K562 (cell line): ENCODE measurements at regions not wholly inside any gene's neighbourhood (a gene's known extent, or its start where the extent isn't known, plus 50 kb on each side); places are given as distances from the start of the nearest gene placed in this dataset.

Experiments used
- HNRNPL ChIP-seq: fragments of 200-400 bp; formaldehyde crosslinking; IDR thresholded peaks from 2 replicates; pipeline ENCODE4 v1.6.1; 2017; ENCODE audit warnings: low read depth, mild to moderate bottlenecking, low read length
- MED1 ChIP-seq: sonication (generic); formaldehyde crosslinking; IDR thresholded peaks from 2 replicates; pipeline ENCODE4 v1.8.1; 2023; ENCODE audit warnings: missing genetic modification reagents, borderline replicate concordance
- POLR2A ChIP-seq: fragments of 450-650 bp; conservative IDR thresholded peaks from 2 replicates; pipeline ENCODE4 v1.6.1; 2016
- TF ChIP-seq, protein P1 (sequence below), 2 experiments: fragments of 450-650 bp in 1 of 2; IDR thresholded peaks; 2 replicates each; pipeline ENCODE4 v1.6.1; 2011 to 2017; ENCODE audit warnings: low read depth in 2 of 2, antibody characterized with exemption in 1 of 2, borderline replicate concordance in 1 of 2, low read length in 1 of 2, mild to moderate bottlenecking in 1 of 2, mixed read lengths in 1 of 2; ENCODE audit not compliant: control insufficient read depth in 1 of 2

DNA sequence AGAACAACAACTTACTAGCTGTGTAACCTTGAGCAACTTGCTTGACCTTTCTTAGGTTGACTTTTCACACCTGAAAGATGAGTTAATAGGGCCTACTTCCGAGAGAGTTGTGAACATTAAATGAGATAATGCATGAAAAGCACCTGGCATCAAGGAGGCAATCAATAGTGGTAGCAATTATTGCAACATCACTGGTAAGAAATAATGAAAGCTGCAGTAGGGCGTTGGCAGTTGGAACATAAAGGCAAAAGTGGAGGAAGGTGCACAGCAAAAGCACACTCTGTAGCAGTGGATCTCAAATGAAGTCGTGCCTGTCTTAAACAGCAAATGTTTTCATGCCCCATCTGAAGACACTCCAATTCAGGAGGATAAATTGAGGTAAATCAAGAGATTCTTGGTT is 178.9 kb upstream of the VRK2 start:
- TF ChIP-seq MED1 (CRISPR knock-in tag) (no peak), HNRNPL (no peak), POLR2A (no peak)
- TF ChIP-seq, protein P1, sequence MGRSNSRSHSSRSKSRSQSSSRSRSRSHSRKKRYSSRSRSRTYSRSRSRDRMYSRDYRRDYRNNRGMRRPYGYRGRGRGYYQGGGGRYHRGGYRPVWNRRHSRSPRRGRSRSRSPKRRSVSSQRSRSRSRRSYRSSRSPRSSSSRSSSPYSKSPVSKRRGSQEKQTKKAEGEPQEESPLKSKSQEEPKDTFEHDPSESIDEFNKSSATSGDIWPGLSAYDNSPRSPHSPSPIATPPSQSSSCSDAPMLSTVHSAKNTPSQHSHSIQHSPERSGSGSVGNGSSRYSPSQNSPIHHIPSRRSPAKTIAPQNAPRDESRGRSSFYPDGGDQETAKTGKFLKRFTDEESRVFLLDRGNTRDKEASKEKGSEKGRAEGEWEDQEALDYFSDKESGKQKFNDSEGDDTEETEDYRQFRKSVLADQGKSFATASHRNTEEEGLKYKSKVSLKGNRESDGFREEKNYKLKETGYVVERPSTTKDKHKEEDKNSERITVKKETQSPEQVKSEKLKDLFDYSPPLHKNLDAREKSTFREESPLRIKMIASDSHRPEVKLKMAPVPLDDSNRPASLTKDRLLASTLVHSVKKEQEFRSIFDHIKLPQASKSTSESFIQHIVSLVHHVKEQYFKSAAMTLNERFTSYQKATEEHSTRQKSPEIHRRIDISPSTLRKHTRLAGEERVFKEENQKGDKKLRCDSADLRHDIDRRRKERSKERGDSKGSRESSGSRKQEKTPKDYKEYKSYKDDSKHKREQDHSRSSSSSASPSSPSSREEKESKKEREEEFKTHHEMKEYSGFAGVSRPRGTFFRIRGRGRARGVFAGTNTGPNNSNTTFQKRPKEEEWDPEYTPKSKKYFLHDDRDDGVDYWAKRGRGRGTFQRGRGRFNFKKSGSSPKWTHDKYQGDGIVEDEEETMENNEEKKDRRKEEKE (IDR thresholded peaks at IDR 0.05; ENCODE audit: borderline replicate concordance in 1 of 2, control insufficient read depth in 1 of 2, low read depth in 2 of 2, low read length in 1 of 2) = no peak
